ENCODE measurements at regions not wholly inside any gene's neighbourhood (a gene's known extent, or its start where the extent isn't known, plus 50 kb on each side); places are given as distances from the start of the nearest gene placed in this dataset.

DNA sequence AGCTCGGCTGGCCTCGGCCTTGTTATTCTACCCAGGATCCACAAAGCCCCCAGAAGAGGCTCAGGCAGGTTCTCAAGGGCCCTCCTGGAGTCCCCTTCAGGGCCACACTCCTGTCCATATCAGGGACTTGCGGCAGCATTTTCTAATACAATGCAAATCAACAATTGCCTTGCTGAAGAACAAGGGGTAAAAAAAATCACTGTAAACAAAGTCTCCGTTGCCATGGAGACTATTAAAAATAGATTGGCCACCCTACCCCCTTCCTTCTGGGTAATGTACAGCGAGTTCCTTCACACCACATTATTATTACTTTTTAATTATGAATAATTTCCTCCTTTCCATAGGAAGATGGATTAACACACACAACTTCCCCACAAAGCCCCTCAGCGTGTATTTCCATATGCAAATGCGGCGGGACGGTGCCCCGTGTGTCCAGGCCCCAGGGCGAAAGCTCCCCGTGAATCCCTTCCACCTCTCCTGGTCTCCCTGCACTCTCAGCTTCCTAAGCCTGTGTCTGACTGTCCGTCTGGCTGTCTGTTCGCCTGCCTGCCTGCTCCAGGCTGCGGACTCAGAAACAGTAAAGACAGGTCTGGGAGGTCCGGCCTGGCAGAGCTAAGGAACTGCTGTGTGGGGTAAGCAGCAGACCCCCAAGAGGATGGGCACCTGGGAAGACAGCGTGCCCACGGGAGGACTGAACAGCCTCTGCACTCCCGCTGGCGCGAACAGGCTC is 196.6 kb downstream of the RBFOX3 start:
- H3K4me3 ChIP-seq (ENCODE audit: low read depth, low read length): no peak overlapping the region
- in situ Hi-C loops (cut with HindIII; ENCODE audit: low sequenced_read_pairs): no loop called here
- DNase-seq (ENCODE audit: low read depth): no peak
- TF ChIP-seq, protein P1, sequence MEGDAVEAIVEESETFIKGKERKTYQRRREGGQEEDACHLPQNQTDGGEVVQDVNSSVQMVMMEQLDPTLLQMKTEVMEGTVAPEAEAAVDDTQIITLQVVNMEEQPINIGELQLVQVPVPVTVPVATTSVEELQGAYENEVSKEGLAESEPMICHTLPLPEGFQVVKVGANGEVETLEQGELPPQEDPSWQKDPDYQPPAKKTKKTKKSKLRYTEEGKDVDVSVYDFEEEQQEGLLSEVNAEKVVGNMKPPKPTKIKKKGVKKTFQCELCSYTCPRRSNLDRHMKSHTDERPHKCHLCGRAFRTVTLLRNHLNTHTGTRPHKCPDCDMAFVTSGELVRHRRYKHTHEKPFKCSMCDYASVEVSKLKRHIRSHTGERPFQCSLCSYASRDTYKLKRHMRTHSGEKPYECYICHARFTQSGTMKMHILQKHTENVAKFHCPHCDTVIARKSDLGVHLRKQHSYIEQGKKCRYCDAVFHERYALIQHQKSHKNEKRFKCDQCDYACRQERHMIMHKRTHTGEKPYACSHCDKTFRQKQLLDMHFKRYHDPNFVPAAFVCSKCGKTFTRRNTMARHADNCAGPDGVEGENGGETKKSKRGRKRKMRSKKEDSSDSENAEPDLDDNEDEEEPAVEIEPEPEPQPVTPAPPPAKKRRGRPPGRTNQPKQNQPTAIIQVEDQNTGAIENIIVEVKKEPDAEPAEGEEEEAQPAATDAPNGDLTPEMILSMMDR (IDR thresholded peaks at IDR 0.05; ENCODE audit: low read depth, low read length, missing control alignments): no peak

DNA sequence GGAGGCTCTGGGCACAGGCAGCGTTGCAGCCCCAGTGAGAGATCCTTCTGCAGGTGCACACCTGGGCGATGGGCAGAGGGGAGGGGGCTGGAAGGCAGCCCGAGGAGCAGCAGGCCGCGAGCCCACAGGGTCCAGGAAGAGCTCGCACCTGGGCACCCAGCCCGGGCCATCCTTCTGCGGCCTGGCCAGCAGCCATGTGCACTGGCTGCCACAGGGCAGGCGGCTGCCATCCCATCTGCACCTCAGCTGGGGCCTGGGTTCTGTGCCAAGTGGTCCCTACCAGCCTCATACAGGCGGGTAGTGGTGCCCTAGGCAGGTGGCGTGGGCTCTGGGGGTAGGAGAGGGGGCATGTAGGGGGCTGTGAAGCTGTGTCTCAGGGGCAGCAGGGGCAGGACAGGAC is 197.2 kb downstream of the RBFOX3 start:
- DNase-seq (ENCODE audit: low read depth): no peak
- H3K4me3 ChIP-seq (ENCODE audit: low read depth, low read length): no peak overlapping the region
- in situ Hi-C loops (cut with HindIII; ENCODE audit: low sequenced_read_pairs): no loop called here
- TF ChIP-seq, protein P1 (IDR thresholded peaks at IDR 0.05; ENCODE audit: low read depth, low read length, missing control alignments): no peak

DNA sequence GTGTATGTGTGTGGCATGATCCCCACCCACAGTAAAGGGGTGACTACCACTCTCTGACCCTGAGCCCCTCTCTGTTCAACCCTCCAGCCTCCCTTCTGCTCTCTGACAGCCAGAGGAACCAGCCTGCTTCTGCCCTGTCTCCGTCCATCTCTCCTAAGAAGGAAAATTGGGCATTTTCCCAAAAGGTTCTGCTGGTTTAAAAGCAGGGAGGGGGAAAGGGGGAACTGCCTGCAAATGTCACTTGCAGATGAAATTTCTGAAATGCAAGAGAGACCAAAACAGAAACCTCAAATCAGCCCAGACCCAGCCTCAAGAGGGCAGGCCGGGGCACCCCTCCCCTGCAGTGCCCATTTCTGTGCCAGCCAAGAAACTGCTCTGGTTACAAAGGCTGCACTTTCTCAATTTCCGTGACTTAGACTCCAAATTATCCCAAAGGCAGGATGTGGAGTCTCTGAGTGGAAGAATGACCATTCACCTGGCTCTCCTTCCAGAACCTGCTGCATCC is 197.9 kb downstream of the RBFOX3 start:
- TF ChIP-seq, protein P1 (IDR thresholded peaks at IDR 0.05; ENCODE audit: low read depth, low read length, missing control alignments): no peak
- DNase-seq (ENCODE audit: low read depth): no peak
- in situ Hi-C loops (cut with HindIII; ENCODE audit: low sequenced_read_pairs): no loop called here
- no peak overlapping the region for H3K4me3 ChIP-seq (ENCODE audit: low read depth, low read length)

DNA sequence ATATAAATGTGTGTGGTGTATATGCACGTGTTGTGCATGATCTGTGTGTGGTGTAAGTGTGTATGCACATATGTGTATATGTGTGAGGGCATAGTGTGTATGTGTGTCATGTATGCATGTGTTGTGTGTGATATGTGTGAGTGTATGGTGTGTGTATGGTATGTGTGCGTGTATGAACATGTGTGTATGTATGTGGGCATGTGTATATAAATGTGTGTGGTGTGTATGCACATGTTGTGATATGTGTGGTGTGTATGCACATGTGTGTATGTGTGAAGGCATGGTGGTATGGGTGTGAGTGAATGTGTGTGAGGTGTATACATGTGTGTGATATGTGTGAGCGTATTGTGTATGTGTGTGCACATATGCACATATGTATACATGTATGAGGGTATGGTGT is 198.7 kb downstream of the RBFOX3 start:
- TF ChIP-seq, protein P1 (IDR thresholded peaks at IDR 0.05; ENCODE audit: low read depth, low read length, missing control alignments): no peak
- in situ Hi-C loops (cut with HindIII; ENCODE audit: low sequenced_read_pairs): no loop called here
- no peak overlapping the region for H3K4me3 ChIP-seq (ENCODE audit: low read depth, low read length)
- DNase-seq (ENCODE audit: low read depth): no peak

DNA sequence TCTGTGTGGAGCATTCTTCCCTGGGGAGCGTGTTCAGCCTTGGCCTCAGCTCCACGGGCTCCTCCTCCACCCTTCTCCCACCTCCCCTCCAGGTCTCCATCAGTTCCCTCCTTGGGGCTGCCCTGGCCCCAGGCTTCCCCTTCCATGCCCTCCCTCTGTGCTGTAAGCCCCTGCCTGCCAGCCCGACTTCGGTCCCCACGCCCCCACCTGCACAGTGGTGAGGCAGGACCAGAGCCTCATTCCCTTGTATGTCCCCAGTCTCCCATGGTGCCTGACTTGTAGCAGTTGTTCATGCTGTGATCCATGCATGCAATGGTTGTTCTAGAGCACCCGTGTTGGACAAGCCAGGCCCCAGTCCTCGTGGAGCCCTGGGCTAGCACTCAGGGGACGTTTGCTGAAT is 199.4 kb downstream of the RBFOX3 start:
- DNase-seq (ENCODE audit: low read depth): no peak
- H3K4me3 ChIP-seq (ENCODE audit: low read depth, low read length): no peak overlapping the region
- TF ChIP-seq, protein P1 (IDR thresholded peaks at IDR 0.05; ENCODE audit: low read depth, low read length, missing control alignments): no peak
- in situ Hi-C loops (cut with HindIII; ENCODE audit: low sequenced_read_pairs): no loop called here

DNA sequence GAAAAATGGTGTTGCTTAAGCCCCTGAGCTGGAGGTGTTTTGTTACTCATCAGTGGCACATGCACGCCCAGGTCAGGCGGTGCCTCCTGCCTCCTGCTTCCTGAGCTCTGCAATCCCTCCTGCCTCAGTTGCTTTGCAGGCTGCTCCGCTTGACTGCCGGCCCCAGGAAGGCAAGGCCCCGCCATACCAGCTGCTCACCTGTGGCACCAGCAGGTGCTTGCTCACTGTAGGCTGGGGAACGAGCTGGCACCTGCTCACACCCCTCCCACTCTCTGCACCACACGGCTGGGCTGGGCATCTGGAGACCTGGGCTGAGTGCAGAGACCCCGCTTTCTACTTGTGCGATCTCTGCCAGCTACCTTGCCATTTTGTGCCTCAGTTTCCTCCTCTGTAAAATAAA is 200.2 kb downstream of the RBFOX3 start:
- in situ Hi-C loops (cut with HindIII; ENCODE audit: low sequenced_read_pairs): no loop called here
- no peak overlapping the region for H3K4me3 ChIP-seq (ENCODE audit: low read depth, low read length)
- TF ChIP-seq, protein P1 (IDR thresholded peaks at IDR 0.05; ENCODE audit: low read depth, low read length, missing control alignments): no peak
- no peak for DNase-seq (ENCODE audit: low read depth)
